Testis (tissue), 2 donors: ENCODE measurements at regions not wholly inside any gene's neighbourhood (a gene's known extent, or its start where the extent isn't known, plus 50 kb on each side); places are given as distances from the start of the nearest gene placed in this dataset.

ENCODE experiments used
- CTCF ChIP-seq, 3 experiments: fragments of 450-650 bp in 2 of 3; fragments of 200-600 bp in 1 of 3; sonication (generic) in 1 of 3; IDR thresholded peaks; one replicate each; pipeline ENCODE4 v1.5.1; 2016 to 2019; ENCODE audit warnings: antibody characterized with exemption in 3 of 3, mild to moderate bottlenecking in 2 of 3, moderate library complexity in 1 of 3
- POLR2A ChIP-seq: fragments of 450-650 bp; IDR thresholded peaks from one replicate; pipeline ENCODE4 v1.6.1; 2017; ENCODE audit warnings: antibody characterized with exemption, mild to moderate bottlenecking, moderate library complexity

- no peak for TF ChIP-seq CTCF (IDR thresholded peaks at IDR 0.05)
- TF ChIP-seq POLR2A: no peak
Measured at GRCh38 chr9:24342457-24342856, 203.2 kb downstream of the IZUMO3 start.
